ENCODE measurements at regions not wholly inside any gene's neighbourhood (a gene's known extent, or its start where the extent isn't known, plus 50 kb on each side); places are given as distances from the start of the nearest gene placed in this dataset.
"Not testable (repeated sequence)": the region's sequence is repeated elsewhere in the genome, so short reads cannot be mapped to it uniquely, and the experiment has no call there.

GRCh38 chr5:91956738-91957137 lies 573.6 kb upstream of the ARRDC3 start:
- no peak for DNase-seq

GRCh38 chr5:91955610-91956009 lies 572.5 kb upstream of the ARRDC3 start:
- no peak for DNase-seq

GRCh38 chr5:91954136-91954535 lies 571.0 kb upstream of the ARRDC3 start:
- no peak for DNase-seq

- no peak for DNase-seq
These were observed 567.2 kb upstream of the ARRDC3 start for GRCh38 chr5:91950328-91950727.

- DNase-seq = no peak
These were observed 563.8 kb upstream of the ARRDC3 start for GRCh38 chr5:91946870-91947269.

- no peak for DNase-seq
These were observed 558.5 kb upstream of the ARRDC3 start for GRCh38 chr5:91941588-91941987.

- DNase-seq = no peak
These were observed 555.3 kb upstream of the ARRDC3 start for GRCh38 chr5:91938441-91938840.

- DNase-seq = no peak
These were observed 554.0 kb upstream of the ARRDC3 start for GRCh38 chr5:91937121-91937520.

- DNase-seq = no peak
These were observed 546.4 kb upstream of the ARRDC3 start for GRCh38 chr5:91929522-91929817.

- no peak for DNase-seq
These were observed 545.8 kb upstream of the ARRDC3 start for GRCh38 chr5:91928754-91929521.

- DNase-seq = no peak
These were observed 544.3 kb upstream of the ARRDC3 start for GRCh38 chr5:91927439-91927838.

- no peak for DNase-seq
These were observed 542.1 kb upstream of the ARRDC3 start for GRCh38 chr5:91925249-91925648.

- DNase-seq = not testable (repeated sequence)
These were observed 534.1 kb upstream of the ARRDC3 start for GRCh38 chr5:91917037-91917814.

GRCh38 chr5:91910655-91911054 lies 527.5 kb upstream of the ARRDC3 start:
- DNase-seq = no peak

- DNase-seq = no peak
These were observed 527.1 kb upstream of the ARRDC3 start for GRCh38 chr5:91910247-91910646.

GRCh38 chr5:91906494-91906893 lies 523.4 kb upstream of the ARRDC3 start:
- no peak for DNase-seq

- DNase-seq = no peak
These were observed 522.9 kb upstream of the ARRDC3 start for GRCh38 chr5:91906027-91906426.

- no peak for DNase-seq
These were observed 515.8 kb upstream of the ARRDC3 start for GRCh38 chr5:91898898-91899297.

- no peak for DNase-seq
These were observed 514.9 kb upstream of the ARRDC3 start for GRCh38 chr5:91898019-91898418.

GRCh38 chr5:91888810-91889209 lies 505.7 kb upstream of the ARRDC3 start:
- no peak for DNase-seq

- DNase-seq = no peak
These were observed 502.5 kb upstream of the ARRDC3 start for GRCh38 chr5:91885291-91886265.

GRCh38 chr5:91884036-91884435 lies 500.9 kb upstream of the ARRDC3 start:
- no peak for DNase-seq

- DNase-seq = no peak
These were observed 492.2 kb upstream of the ARRDC3 start for GRCh38 chr5:91875196-91875779.
